Loucy (cell line): ENCODE measurements at regions not wholly inside any gene's neighbourhood (a gene's known extent, or its start where the extent isn't known, plus 50 kb on each side); places are given as distances from the start of the nearest gene placed in this dataset.

Source experiments
- H2AFZ ChIP-seq: fragments of 200-600 bp; sonication (generic); 2 replicates; pipeline ENCODE4 v1.6.0; 2016; ENCODE audit warnings: antibody characterized with exemption, mild to moderate bottlenecking, low read length, moderate library complexity
- H3F3A ChIP-seq: fragments of 200-600 bp; 2 replicates; pipeline ENCODE4 v1.6.0; 2016; ENCODE audit warnings: antibody characterized with exemption, low read depth, mild to moderate bottlenecking
- H3K27me3 ChIP-seq: fragments of 200-600 bp; sonication (generic); 2 replicates; pipeline ENCODE4 v1.6.1; 2014; ENCODE audit warnings: low read length, mild to moderate bottlenecking; ENCODE audit not compliant: insufficient read depth, poor library complexity, severe bottlenecking
- H3K36me3 ChIP-seq: fragments of 200-600 bp; sonication (generic); 2 replicates; pipeline ENCODE4 v1.6.1; 2016; ENCODE audit warnings: low read length; ENCODE audit not compliant: insufficient read depth
- H3K4me1 ChIP-seq: fragments of 200-600 bp; sonication (generic); 2 replicates; pipeline ENCODE4 v1.5.1; 2014; ENCODE audit warnings: low read length, mild to moderate bottlenecking; ENCODE audit not compliant: insufficient read depth, poor library complexity, severe bottlenecking
- H3K4me2 ChIP-seq: fragments of 200-600 bp; sonication (generic); 2 replicates; pipeline ENCODE4 v1.6.0; 2014; ENCODE audit warnings: antibody characterized with exemption, low read length, low read depth, mild to moderate bottlenecking; ENCODE audit not compliant: poor library complexity, severe bottlenecking
- H3K4me3 ChIP-seq: fragments of 200-600 bp; sonication (generic); 2 replicates; pipeline ENCODE4 v1.5.1; 2014; ENCODE audit warnings: low read length, mild to moderate bottlenecking, mixed read lengths; ENCODE audit not compliant: poor library complexity, severe bottlenecking
- H3K79me2 ChIP-seq: fragments of 200-600 bp; sonication (generic); 2 replicates; pipeline ENCODE4 v1.6.1; 2014; ENCODE audit warnings: low read length; ENCODE audit not compliant: insufficient read depth
- H3K9ac ChIP-seq: fragments of 200-600 bp; sonication (generic); 2 replicates; pipeline ENCODE4 v1.6.0; 2014; ENCODE audit warnings: mild to moderate bottlenecking, low read depth, low read length, moderate library complexity; ENCODE audit not compliant: poor library complexity, severe bottlenecking
- H3K9me2 ChIP-seq: fragments of 200-600 bp; sonication (generic); replicated peaks from 2 replicates; pipeline ENCODE4 v1.6.1; 2016; ENCODE audit warnings: low read depth, low read length, mixed read lengths
- H3K9me3 ChIP-seq: fragments of 200-600 bp; sonication (generic); 2 replicates; pipeline ENCODE4 v1.6.1; 2014; ENCODE audit warnings: mild to moderate bottlenecking, antibody characterized with exemption, low read length, low read depth; ENCODE audit not compliant: insufficient read depth
- H4K20me1 ChIP-seq: fragments of 200-600 bp; sonication (generic); 2 replicates; pipeline ENCODE4 v1.6.0; 2014; ENCODE audit warnings: antibody characterized with exemption, low read length, mild to moderate bottlenecking; ENCODE audit not compliant: insufficient read depth, poor library complexity, severe bottlenecking
- EZH2phosphoT487 ChIP-seq: fragments of 200-600 bp; IDR thresholded peaks from 2 replicates; pipeline ENCODE4 v1.6.1; 2018; ENCODE audit warnings: antibody characterized with exemption, mild to moderate bottlenecking, moderate library complexity, borderline replicate concordance
- TF ChIP-seq, protein P1 (sequence below): fragments of 200-600 bp; sonication (generic); conservative IDR thresholded peaks from 2 replicates; pipeline ENCODE4 v1.5.1; 2014; ENCODE audit warnings: mild to moderate bottlenecking, antibody characterized with exemption, low read length

DNA sequence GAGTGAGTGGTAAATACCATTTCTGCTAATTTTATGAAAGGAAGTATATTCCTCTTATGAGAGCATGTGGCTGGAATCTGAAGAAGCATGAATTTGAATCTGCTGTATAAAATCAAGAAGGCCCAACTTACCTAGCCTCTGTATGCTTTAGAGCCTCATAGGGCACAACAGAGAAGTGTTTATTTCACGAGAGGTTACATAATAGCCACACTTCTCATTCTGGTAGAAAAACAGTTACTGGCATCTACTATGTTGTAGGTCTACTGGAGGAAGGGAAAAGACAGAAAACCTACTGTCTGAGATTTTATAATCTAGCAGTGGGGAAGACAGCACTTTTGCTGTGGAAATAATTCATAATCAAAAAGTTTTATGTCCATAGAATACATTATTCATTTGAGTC, 172.6 kb upstream of the ZNF608 start:
- peaks cover 6% of the 10 kb centered on the region for H3K4me1 ChIP-seq
- no peak overlapping the region for H3K9ac ChIP-seq
- H3F3A ChIP-seq, result no peaks in the 10 kb centered on the region
- no peaks in the 10 kb centered on the region for H3K79me2 ChIP-seq
- no peak overlapping the region for H3K4me3 ChIP-seq
- H4K20me1 ChIP-seq, result no peaks in the 10 kb centered on the region
- no peaks in the 10 kb centered on the region for H3K27me3 ChIP-seq
- H3K4me2 ChIP-seq, result no peak overlapping the region
- TF ChIP-seq, protein P1, sequence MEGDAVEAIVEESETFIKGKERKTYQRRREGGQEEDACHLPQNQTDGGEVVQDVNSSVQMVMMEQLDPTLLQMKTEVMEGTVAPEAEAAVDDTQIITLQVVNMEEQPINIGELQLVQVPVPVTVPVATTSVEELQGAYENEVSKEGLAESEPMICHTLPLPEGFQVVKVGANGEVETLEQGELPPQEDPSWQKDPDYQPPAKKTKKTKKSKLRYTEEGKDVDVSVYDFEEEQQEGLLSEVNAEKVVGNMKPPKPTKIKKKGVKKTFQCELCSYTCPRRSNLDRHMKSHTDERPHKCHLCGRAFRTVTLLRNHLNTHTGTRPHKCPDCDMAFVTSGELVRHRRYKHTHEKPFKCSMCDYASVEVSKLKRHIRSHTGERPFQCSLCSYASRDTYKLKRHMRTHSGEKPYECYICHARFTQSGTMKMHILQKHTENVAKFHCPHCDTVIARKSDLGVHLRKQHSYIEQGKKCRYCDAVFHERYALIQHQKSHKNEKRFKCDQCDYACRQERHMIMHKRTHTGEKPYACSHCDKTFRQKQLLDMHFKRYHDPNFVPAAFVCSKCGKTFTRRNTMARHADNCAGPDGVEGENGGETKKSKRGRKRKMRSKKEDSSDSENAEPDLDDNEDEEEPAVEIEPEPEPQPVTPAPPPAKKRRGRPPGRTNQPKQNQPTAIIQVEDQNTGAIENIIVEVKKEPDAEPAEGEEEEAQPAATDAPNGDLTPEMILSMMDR, result no peak
- no peak for TF ChIP-seq EZH2phosphoT487
- H3K9me3 ChIP-seq, result no peaks in the 10 kb centered on the region
- no peak overlapping the region for H2AFZ ChIP-seq
- no peaks in the 10 kb centered on the region for H3K9me2 ChIP-seq
- no peaks in the 10 kb centered on the region for H3K36me3 ChIP-seq

DNA sequence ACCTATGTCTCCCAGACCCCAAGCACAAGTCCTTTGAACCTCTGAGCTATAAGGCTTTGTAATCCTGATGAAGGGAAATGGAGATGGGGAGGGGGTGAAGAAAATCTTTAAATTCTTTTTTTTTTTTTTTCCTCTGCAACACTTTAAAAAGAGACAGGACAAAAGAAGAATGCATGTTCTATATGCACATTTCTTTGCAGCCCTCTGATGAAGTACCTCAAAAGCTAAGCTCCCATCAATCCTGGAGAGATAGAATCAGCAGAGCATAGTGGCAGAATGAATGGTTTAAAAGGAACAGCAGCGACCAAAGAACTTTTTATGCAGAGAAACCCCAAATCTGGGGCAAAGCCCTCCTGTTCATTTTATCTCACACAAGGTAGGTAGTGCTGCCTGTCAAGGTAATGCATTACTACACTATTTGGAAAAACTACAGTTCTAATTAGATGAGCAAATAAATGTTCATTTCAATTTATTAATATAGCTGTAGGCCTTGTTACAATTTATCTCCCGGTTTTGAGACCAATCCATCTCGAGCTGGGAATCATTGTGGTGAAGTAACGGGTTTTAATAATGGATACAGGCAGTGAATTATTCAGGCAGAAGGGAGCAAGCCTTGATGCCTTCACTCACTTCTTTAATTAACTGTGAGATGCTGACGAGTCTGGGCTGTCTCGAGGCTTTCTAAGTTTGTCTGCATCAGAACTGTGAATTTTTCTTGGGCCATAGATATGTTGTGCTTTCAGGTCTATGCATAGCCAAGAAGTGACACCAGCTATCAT, 173.5 kb upstream of the ZNF608 start:
- H4K20me1 ChIP-seq, result no peaks in the 10 kb centered on the region
- H3K4me1 ChIP-seq, result peaks cover 6% of the 10 kb centered on the region
- H3K9me3 ChIP-seq, result no peaks in the 10 kb centered on the region
- TF ChIP-seq, protein P1, result no peak
- TF ChIP-seq EZH2phosphoT487, result no peak
- H3K9me2 ChIP-seq, result no peaks in the 10 kb centered on the region
- H3K36me3 ChIP-seq, result no peaks in the 10 kb centered on the region
- no peak overlapping the region for H3K4me3 ChIP-seq
- H3K79me2 ChIP-seq, result no peaks in the 10 kb centered on the region
- H3K4me2 ChIP-seq, result no peak overlapping the region
- no peaks in the 10 kb centered on the region for H3K27me3 ChIP-seq
- no peak overlapping the region for H2AFZ ChIP-seq
- H3F3A ChIP-seq, result no peaks in the 10 kb centered on the region
- H3K9ac ChIP-seq, result no peak overlapping the region

DNA sequence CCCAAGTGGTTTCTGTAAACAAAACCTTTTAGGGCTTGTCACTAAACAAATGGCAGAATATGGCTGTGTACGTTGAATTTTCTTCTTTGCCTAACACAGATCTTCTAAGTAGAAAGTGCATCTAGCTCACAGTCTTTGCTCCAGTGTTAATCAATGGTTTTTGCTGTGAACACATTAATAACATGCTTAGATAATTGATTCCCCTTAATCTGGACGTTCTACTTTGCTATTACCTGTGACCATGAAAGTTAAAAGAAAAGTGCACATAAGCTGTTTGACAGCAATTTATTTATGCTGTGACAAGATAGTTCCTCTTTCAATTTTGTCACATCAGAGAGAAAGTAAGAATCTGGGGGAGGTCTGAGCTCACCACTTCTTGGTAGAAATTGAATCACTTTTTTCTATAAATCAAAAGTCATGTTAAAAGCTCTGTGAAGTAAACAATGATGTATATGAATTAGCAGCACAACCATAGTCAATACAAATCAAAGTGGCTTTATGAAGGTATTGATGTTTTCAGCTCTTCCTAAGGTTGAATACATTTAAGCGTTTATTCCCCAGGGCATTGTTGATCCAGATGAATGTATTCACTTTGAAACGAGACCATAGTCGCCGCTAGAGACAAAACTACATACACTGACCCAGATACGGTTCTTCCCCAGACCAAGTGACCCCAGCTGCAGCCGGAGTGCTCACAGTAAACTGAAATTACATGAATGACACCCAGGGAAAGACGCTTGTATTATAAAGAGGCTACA, 174.6 kb upstream of the ZNF608 start:
- Histone ChIP-seq H3K27me3 (no peaks in the 10 kb centered on the region), H3K9ac (no peak overlapping the region), H2AFZ (no peak overlapping the region), H3K9me3 (no peaks in the 10 kb centered on the region), H3K36me3 (no peaks in the 10 kb centered on the region), H3K4me1 (peaks cover 6% of the 10 kb centered on the region), H3K4me2 (no peak overlapping the region), H4K20me1 (no peaks in the 10 kb centered on the region), H3K9me2 (no peaks in the 10 kb centered on the region), H3K79me2 (no peaks in the 10 kb centered on the region), H3F3A (no peaks in the 10 kb centered on the region), H3K4me3 (no peak overlapping the region)
- TF ChIP-seq, protein P1, result no peak
